ENCODE measurements at regions not wholly inside any gene's neighbourhood (a gene's known extent, or its start where the extent isn't known, plus 50 kb on each side); places are given as distances from the start of the nearest gene placed in this dataset.
"Not testable (repeated sequence)": the region's sequence is repeated elsewhere in the genome, so short reads cannot be mapped to it uniquely, and the experiment has no call there.

DNA sequence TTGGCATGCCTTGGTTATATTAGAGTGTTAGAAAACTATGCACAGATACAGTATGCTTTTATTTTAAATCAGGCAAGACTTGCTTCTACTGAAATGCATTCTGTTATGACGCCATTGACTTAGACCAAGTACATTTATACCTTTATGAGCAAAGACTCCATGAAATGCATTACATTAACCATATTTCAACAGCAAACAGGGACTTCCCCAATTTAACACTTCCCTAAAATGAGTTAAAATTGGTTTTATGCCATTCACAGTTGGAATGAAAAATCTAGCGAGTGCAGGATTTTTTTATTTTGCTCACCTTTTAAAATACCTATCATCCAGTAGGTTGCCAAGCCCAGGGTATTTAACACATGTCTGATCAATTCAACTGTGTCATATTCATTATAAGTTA lies 272.1 kb upstream of the IZUMO3 start:
- 60 to 100% methylated on average over 1 of the region's 2 CpGs for WGBS, 2 experiments (ENCODE audit: insufficient coverage in 2 of 2)
- no peak overlapping the region for H3K4me3 ChIP-seq (ENCODE audit: extremely low read depth, insufficient read depth, low read length, poor library complexity, severe bottlenecking)

DNA sequence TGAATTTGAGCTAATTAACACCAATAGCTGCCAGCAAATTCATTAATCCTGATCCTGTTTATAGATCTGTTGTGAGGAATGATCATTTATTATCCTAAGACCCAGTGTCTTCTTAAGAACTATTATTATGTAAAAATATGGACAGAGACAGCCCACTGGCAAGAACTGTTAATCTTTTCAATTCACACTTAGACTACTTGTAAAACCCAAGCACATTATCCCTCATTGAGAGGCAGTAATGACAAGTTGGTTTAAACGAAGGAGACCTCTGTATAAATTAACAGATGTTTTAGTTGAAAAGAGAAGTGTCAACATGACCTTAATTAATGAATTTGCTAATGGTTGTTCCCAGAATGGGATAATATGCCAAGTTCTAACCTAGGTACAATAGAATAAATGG lies 270.3 kb upstream of the IZUMO3 start:
- no peak overlapping the region for H3K4me3 ChIP-seq (ENCODE audit: extremely low read depth, insufficient read depth, low read length, poor library complexity, severe bottlenecking)
- WGBS, 2 experiments (ENCODE audit: insufficient coverage in 2 of 2), result no CpG with 5 or more reads among the region's 1 CpG
- H3K27ac ChIP-seq (ENCODE audit: low read depth, low read length, severe bottlenecking), result no peak overlapping the region
- no peaks in the 10 kb centered on the region for H3K9me3 ChIP-seq (ENCODE audit: control insufficient read depth, low read length)
- no peaks in the 10 kb centered on the region for H3K4me1 ChIP-seq (ENCODE audit: control insufficient read depth, insufficient read depth, low read length, poor library complexity, severe bottlenecking)
- H3K36me3 ChIP-seq (ENCODE audit: control insufficient read depth, insufficient read depth, low read length), result no peaks in the 10 kb centered on the region

More for the DNA sequence above, 272.1 kb upstream of the IZUMO3 start:
- no peak overlapping the region for H3K27ac ChIP-seq (ENCODE audit: low read depth, low read length, severe bottlenecking)
- H3K9me3 ChIP-seq (ENCODE audit: control insufficient read depth, low read length), result no peaks in the 10 kb centered on the region
- no peaks in the 10 kb centered on the region for H3K4me1 ChIP-seq (ENCODE audit: control insufficient read depth, insufficient read depth, low read length, poor library complexity, severe bottlenecking)
- H3K36me3 ChIP-seq (ENCODE audit: control insufficient read depth, insufficient read depth, low read length), result no peaks in the 10 kb centered on the region

- 67% methylated on average over 1 of the region's 3 CpGs; no CpG with 5 or more reads in 1 of the 2 experiments for WGBS, 2 experiments (ENCODE audit: insufficient coverage in 2 of 2)
- no peak overlapping the region for H3K4me3 ChIP-seq (ENCODE audit: extremely low read depth, insufficient read depth, low read length, poor library complexity, severe bottlenecking)
- no peaks in the 10 kb centered on the region for H3K9me3 ChIP-seq (ENCODE audit: control insufficient read depth, low read length)
- no peaks in the 10 kb centered on the region for H3K4me1 ChIP-seq (ENCODE audit: control insufficient read depth, insufficient read depth, low read length, poor library complexity, severe bottlenecking)
- no peak overlapping the region for H3K27ac ChIP-seq (ENCODE audit: low read depth, low read length, severe bottlenecking)
- H3K36me3 ChIP-seq (ENCODE audit: control insufficient read depth, insufficient read depth, low read length), result no peaks in the 10 kb centered on the region
These were observed 255.6 kb upstream of the IZUMO3 start for GRCh38 chr9:24801344-24801743.

DNA sequence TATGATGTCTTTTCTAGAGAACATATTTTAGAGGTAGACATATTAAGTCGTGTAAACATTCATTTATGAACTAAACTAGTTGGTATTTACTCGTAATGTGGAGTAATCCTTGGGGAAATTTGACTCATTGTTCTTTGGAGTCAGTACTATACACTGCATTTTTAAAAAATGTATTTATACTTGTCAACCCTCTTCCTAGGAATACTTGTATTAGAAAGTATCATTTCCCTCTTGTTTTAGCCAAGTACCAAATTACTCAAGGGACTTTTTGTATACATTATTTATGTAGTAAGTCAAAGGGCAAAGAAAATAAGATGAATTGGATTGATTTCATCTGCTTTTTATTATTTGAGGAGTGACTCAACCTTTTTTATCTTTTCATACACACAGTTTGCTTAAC lies 248.1 kb upstream of the IZUMO3 start:
- Histone ChIP-seq H3K36me3 (ENCODE audit: control insufficient read depth, insufficient read depth, low read length) (no peaks in the 10 kb centered on the region), H3K4me3 (ENCODE audit: extremely low read depth, insufficient read depth, low read length, poor library complexity, severe bottlenecking) (no peak overlapping the region)
- WGBS, 2 experiments (ENCODE audit: insufficient coverage in 2 of 2), result 100% methylated on average over 1 of the region's 2 CpGs; no CpG with 5 or more reads in 1 of the 2 experiments

DNA sequence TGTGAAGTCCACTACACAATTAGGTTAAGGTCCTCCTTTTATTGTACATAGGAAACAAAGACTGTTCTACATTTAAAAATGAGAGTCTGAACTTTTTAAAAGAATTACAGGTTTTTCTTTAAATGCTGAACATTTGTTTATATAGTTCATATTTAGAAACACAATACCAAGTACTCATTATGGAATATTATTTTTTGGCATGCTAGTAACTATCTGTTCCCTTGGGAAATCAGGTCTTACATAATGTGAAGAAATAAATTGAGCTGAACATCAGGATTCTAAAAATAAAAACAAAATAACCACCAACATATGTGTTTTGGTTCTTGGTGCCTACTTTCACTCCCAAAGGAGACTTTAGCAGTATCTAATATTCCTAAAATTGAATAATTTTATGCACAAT lies 230.5 kb upstream of the IZUMO3 start:
- H3K36me3 ChIP-seq (ENCODE audit: control insufficient read depth, insufficient read depth, low read length), result no peaks in the 10 kb centered on the region
- no peak overlapping the region for H3K4me3 ChIP-seq (ENCODE audit: extremely low read depth, insufficient read depth, low read length, poor library complexity, severe bottlenecking)
- H3K9me3 ChIP-seq (ENCODE audit: control insufficient read depth, low read length), result no peaks in the 10 kb centered on the region

More for the DNA sequence above, 248.1 kb upstream of the IZUMO3 start:
- Histone ChIP-seq H3K9me3 (ENCODE audit: control insufficient read depth, low read length) (no peaks in the 10 kb centered on the region), H3K4me1 (ENCODE audit: control insufficient read depth, insufficient read depth, low read length, poor library complexity, severe bottlenecking) (no peaks in the 10 kb centered on the region), H3K27ac (ENCODE audit: low read depth, low read length, severe bottlenecking) (no peak overlapping the region)

GRCh38 chr9:24774199-24774598 lies 228.5 kb upstream of the IZUMO3 start:
- H3K27ac ChIP-seq (ENCODE audit: low read depth, low read length, severe bottlenecking); H3K4me3 ChIP-seq (ENCODE audit: extremely low read depth, insufficient read depth, low read length, poor library complexity, severe bottlenecking); H3K4me1 ChIP-seq (ENCODE audit: control insufficient read depth, insufficient read depth, low read length, poor library complexity, severe bottlenecking); H3K36me3 ChIP-seq (ENCODE audit: control insufficient read depth, insufficient read depth, low read length); H3K9me3 ChIP-seq (ENCODE audit: control insufficient read depth, low read length): not testable (repeated sequence)
- WGBS, 2 experiments (ENCODE audit: insufficient coverage in 2 of 2), result 90 to 92% methylated on average over 8 of the region's 8 CpGs

More for the DNA sequence above, 230.5 kb upstream of the IZUMO3 start:
- Histone ChIP-seq H3K4me1 (ENCODE audit: control insufficient read depth, insufficient read depth, low read length, poor library complexity, severe bottlenecking) (no peaks in the 10 kb centered on the region), H3K27ac (ENCODE audit: low read depth, low read length, severe bottlenecking) (no peak overlapping the region)

GRCh38 chr9:24766081-24766480 lies 220.4 kb upstream of the IZUMO3 start:
- Histone ChIP-seq H3K4me3 (ENCODE audit: extremely low read depth, insufficient read depth, low read length, poor library complexity, severe bottlenecking) (no peak overlapping the region), H3K4me1 (ENCODE audit: control insufficient read depth, insufficient read depth, low read length, poor library complexity, severe bottlenecking) (no peaks in the 10 kb centered on the region), H3K9me3 (ENCODE audit: control insufficient read depth, low read length) (no peaks in the 10 kb centered on the region), H3K36me3 (ENCODE audit: control insufficient read depth, insufficient read depth, low read length) (no peaks in the 10 kb centered on the region), H3K27ac (ENCODE audit: low read depth, low read length, severe bottlenecking) (no peak overlapping the region)
- no CpG with 5 or more reads among the region's 1 CpG for WGBS, 2 experiments (ENCODE audit: insufficient coverage in 2 of 2)

DNA sequence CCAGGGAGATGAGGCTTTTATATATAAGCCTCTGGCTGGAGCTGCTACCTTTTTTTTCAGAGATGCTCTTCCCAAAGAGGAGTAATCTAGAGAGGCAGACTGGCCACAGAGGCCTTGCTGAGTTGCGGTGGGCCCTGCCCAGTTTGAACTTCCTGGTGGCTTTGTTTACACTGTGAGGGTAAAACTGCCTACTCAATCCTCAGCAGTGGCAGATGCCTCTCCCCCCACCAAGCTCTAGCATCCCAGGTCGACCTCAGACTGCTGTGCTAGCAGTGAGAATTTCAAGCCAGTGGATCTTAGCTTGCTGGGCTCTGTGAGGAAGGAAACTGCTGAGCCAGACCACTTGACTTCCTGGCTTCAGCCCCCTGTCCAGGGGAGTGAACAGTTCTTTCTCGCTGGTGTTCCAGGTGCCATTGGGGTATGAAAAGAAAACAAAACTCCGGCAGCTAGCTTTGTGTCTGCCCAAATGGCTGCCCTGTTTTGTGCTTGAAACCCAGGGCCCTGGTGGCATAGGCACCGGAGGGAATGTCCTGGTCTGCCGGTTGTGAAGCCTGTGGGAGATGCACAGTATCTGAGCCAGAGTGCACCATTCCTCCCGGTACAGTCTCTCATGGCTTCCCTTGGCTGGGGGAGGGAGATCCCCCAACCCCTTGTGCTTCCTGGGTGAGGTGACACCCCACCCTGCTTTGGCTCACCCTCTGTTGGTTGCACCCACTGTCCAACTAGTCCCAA lies 219.5 kb upstream of the IZUMO3 start:
- Histone ChIP-seq H3K9me3 (ENCODE audit: control insufficient read depth, low read length) (no peaks in the 10 kb centered on the region), H3K36me3 (ENCODE audit: control insufficient read depth, insufficient read depth, low read length) (no peaks in the 10 kb centered on the region), H3K4me1 (ENCODE audit: control insufficient read depth, insufficient read depth, low read length, poor library complexity, severe bottlenecking) (no peaks in the 10 kb centered on the region), H3K27ac (ENCODE audit: low read depth, low read length, severe bottlenecking) (no peak overlapping the region), H3K4me3 (ENCODE audit: extremely low read depth, insufficient read depth, low read length, poor library complexity, severe bottlenecking) (no peak overlapping the region)
- WGBS, 2 experiments (ENCODE audit: insufficient coverage in 2 of 2), result 81 to 84% methylated on average over 6 of the region's 7 CpGs

DNA sequence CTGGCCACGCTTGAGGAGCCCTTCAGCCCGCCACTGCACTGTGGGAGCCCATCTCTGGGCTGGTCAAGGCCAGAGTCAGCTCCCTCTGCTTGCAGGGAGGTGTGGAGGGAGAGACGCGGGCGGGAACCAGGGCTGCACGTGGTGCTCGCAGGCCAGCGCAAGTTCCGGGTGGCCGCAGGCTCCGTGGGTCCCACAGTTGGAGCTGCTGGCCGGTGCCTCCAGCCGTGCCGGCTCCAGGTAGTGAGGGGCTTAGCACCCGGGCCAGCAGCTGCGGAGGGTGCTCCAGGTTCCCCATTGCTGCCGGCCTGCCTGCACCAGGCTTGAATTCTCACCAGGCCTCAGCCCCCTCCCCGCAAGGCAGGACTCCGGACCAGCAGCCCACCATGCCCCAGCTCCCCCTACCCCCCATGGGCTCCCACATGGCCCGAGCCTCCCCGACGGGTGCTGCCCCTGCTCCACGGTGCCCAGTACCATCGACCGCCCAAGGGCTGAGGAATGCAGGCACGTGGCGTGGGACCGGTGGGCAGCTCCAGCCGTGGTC lies 192.8 kb upstream of the IZUMO3 start:
- no peaks in the 10 kb centered on the region for H3K4me1 ChIP-seq (ENCODE audit: control insufficient read depth, insufficient read depth, low read length, poor library complexity, severe bottlenecking)
- no peaks in the 10 kb centered on the region for H3K9me3 ChIP-seq (ENCODE audit: control insufficient read depth, low read length)
- WGBS, 2 experiments (ENCODE audit: insufficient coverage in 2 of 2), result 90 to 99% methylated on average over 18 to 22 of the region's 29 CpGs
- H3K36me3 ChIP-seq (ENCODE audit: control insufficient read depth, insufficient read depth, low read length), result no peaks in the 10 kb centered on the region
- H3K27ac ChIP-seq (ENCODE audit: low read depth, low read length, severe bottlenecking), result no peak overlapping the region
- no peak overlapping the region for H3K4me3 ChIP-seq (ENCODE audit: extremely low read depth, insufficient read depth, low read length, poor library complexity, severe bottlenecking)

- WGBS, 2 experiments (ENCODE audit: insufficient coverage in 2 of 2), result 86% methylated on average over 1 of the region's 1 CpG; no CpG with 5 or more reads in 1 of the 2 experiments
- H3K4me1 ChIP-seq (ENCODE audit: control insufficient read depth, insufficient read depth, low read length, poor library complexity, severe bottlenecking), result no peaks in the 10 kb centered on the region
- H3K36me3 ChIP-seq (ENCODE audit: control insufficient read depth, insufficient read depth, low read length), result no peaks in the 10 kb centered on the region
- no peak overlapping the region for H3K4me3 ChIP-seq (ENCODE audit: extremely low read depth, insufficient read depth, low read length, poor library complexity, severe bottlenecking)
- no peaks in the 10 kb centered on the region for H3K9me3 ChIP-seq (ENCODE audit: control insufficient read depth, low read length)
- H3K27ac ChIP-seq (ENCODE audit: low read depth, low read length, severe bottlenecking), result no peak overlapping the region
These were observed 186.1 kb upstream of the IZUMO3 start for GRCh38 chr9:24731754-24732153.

DNA sequence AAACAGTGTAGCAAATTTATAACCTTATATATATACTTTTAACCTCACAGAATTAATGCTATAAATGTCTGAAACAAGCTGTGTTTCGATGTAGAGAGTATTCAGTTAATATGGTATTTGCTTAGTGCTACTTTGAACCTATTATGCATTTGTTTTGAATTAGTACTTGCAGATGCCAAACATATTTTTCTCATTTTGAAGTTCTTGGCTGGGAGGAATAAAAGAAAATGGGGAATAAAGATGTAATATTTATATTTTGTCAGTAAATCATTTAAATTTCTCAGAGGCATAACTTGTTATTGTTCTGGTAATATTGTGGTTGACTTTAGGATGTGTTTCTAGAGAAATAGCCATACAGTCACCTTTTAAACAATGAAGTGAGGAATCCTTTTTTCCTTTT lies 175.9 kb upstream of the IZUMO3 start:
- H3K4me3 ChIP-seq (ENCODE audit: extremely low read depth, insufficient read depth, low read length, poor library complexity, severe bottlenecking), result no peak overlapping the region
- no CpG with 5 or more reads among the region's 1 CpG for WGBS, 2 experiments (ENCODE audit: insufficient coverage in 2 of 2)
- no peaks in the 10 kb centered on the region for H3K4me1 ChIP-seq (ENCODE audit: control insufficient read depth, insufficient read depth, low read length, poor library complexity, severe bottlenecking)
- H3K9me3 ChIP-seq (ENCODE audit: control insufficient read depth, low read length), result no peaks in the 10 kb centered on the region
- H3K36me3 ChIP-seq (ENCODE audit: control insufficient read depth, insufficient read depth, low read length), result no peaks in the 10 kb centered on the region
- no peak overlapping the region for H3K27ac ChIP-seq (ENCODE audit: low read depth, low read length, severe bottlenecking)
